ENCODE measurements at regions not wholly inside any gene's neighbourhood (a gene's known extent, or its start where the extent isn't known, plus 50 kb on each side); places are given as distances from the start of the nearest gene placed in this dataset.
A peak's percentile ranks its signal among the peaks of the same experiment; 100 is the strongest.

DNA sequence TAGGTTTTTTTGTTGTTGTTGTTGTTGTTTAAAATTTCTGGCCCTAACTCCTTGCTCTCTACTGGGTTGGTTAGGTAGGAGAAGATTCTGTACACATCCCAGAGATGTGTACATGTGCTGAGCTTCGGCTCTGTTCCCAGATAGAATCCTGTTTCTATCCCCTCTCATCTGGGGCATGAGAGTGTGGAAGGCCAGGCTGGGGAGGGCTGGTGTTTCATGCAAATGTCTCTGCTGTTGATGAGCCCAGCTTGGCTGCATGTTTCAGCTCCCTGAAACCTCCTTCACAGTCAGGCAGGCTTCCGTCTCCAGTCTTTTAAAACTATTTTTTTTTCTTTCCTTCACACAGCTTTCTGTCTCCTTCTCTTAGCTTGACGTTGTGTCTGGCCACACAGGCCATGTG is 526.9 kb upstream of the KLF4 start:
- Histone ChIP-seq H2BK120ac (ENCODE audit: insufficient read depth, low read length, poor library complexity) (no peak overlapping the region), H3K18ac (ENCODE audit: low read length) (no peak overlapping the region), H3K4me3 (ENCODE audit: low read depth, low read length) (no peak overlapping the region), H3K9me3 (ENCODE audit: insufficient read depth, low read depth, low read length) (no peaks in the 10 kb centered on the region), H3K14ac (ENCODE audit: low read length) (no peak overlapping the region), H3K36me3 (ENCODE audit: control insufficient read depth in 1 of 2, insufficient read depth in 2 of 2, low read length in 2 of 2) (no peaks in the 10 kb centered on the region), H2AK5ac (ENCODE audit: low read length) (no peak overlapping the region), H3K9ac (ENCODE audit: low read length) (no peak overlapping the region), H3K4ac (ENCODE audit: low read depth, low read length) (no peak overlapping the region), H4K12ac (ENCODE audit: low read depth, low read length) (no peak overlapping the region), H3K79me1 (ENCODE audit: low read length) (no peaks in the 10 kb centered on the region), H3K79me2 (ENCODE audit: control insufficient read depth, insufficient read depth, low read length, poor library complexity) (no peaks in the 10 kb centered on the region), H4K91ac (ENCODE audit: low read depth, low read length) (no peak overlapping the region), H2BK12ac (ENCODE audit: low read length) (no peak overlapping the region), H3K4me2 (ENCODE audit: low read length) (no peak overlapping the region), H3K27me3 (ENCODE audit: insufficient read depth, low read length) (no peaks in the 10 kb centered on the region), H3K4me1 (ENCODE audit: control insufficient read depth in 1 of 2, insufficient read depth in 2 of 2, low read length in 2 of 2) (no peaks in the 10 kb centered on the region), H3K27ac (ENCODE audit: low read depth, low read length) (no peak overlapping the region), H2BK5ac (ENCODE audit: low read depth, low read length, poor library complexity) (no peak overlapping the region), H3K23ac (ENCODE audit: low read length) (peak overlapping the region; percentile 44), H2AFZ (ENCODE audit: insufficient read depth, low read length, poor library complexity) (no peak overlapping the region), H4K8ac (ENCODE audit: low read depth, low read length) (no peak overlapping the region)
- no CpG with 5 or more reads among the region's 3 CpGs for WGBS (ENCODE audit: extremely low coverage, insufficient coverage, insufficient read length)
- DNase-seq, result no peak

DNA sequence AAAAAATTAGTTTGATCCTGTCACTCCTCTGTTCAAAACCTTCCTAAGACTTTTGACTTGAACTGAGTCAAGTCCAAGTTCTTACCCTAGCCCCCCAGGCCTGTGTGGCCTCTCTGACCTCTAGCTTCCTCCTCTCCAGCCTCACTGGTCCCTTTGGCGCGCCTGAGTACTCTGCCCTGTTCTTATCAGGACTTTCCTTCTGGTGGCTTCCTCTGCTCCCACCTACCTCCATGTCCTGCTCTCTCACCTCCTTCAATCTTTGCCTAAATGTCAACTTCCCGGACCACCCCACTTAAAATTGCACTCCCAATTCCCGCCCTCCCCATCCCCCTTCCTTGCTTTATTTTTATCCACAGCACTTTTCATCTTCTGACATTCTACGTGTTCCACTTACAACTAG is 526.1 kb upstream of the KLF4 start:
- no peak overlapping the region for H3K4me2 ChIP-seq (ENCODE audit: low read length)
- H2AK5ac ChIP-seq (ENCODE audit: low read length), result no peak overlapping the region
- no peak overlapping the region for H3K9ac ChIP-seq (ENCODE audit: low read length)
- no peak overlapping the region for H4K91ac ChIP-seq (ENCODE audit: low read depth, low read length)
- no peak overlapping the region for H2AFZ ChIP-seq (ENCODE audit: insufficient read depth, low read length, poor library complexity)
- H3K4me1 ChIP-seq (ENCODE audit: control insufficient read depth in 1 of 2, insufficient read depth in 2 of 2, low read length in 2 of 2), result no peaks in the 10 kb centered on the region
- no peak for DNase-seq
- H2BK120ac ChIP-seq (ENCODE audit: insufficient read depth, low read length, poor library complexity), result no peak overlapping the region
- H3K23ac ChIP-seq (ENCODE audit: low read length), result no peak overlapping the region
- H3K4me3 ChIP-seq (ENCODE audit: low read depth, low read length), result no peak overlapping the region
- H3K27me3 ChIP-seq (ENCODE audit: insufficient read depth, low read length), result no peaks in the 10 kb centered on the region
- no peaks in the 10 kb centered on the region for H3K79me2 ChIP-seq (ENCODE audit: control insufficient read depth, insufficient read depth, low read length, poor library complexity)
- no peaks in the 10 kb centered on the region for H3K9me3 ChIP-seq (ENCODE audit: insufficient read depth, low read depth, low read length)
- no peak overlapping the region for H4K12ac ChIP-seq (ENCODE audit: low read depth, low read length)
- H3K14ac ChIP-seq (ENCODE audit: low read length), result no peak overlapping the region
- H3K18ac ChIP-seq (ENCODE audit: low read length), result no peak overlapping the region
- no peak overlapping the region for H4K8ac ChIP-seq (ENCODE audit: low read depth, low read length)
- no peak overlapping the region for H3K27ac ChIP-seq (ENCODE audit: low read depth, low read length)
- no peak overlapping the region for H2BK5ac ChIP-seq (ENCODE audit: low read depth, low read length, poor library complexity)
- H2BK12ac ChIP-seq (ENCODE audit: low read length), result no peak overlapping the region
- no peak overlapping the region for H3K4ac ChIP-seq (ENCODE audit: low read depth, low read length)
- WGBS (ENCODE audit: extremely low coverage, insufficient coverage, insufficient read length), result no CpG with 5 or more reads among the region's 5 CpGs
- no peaks in the 10 kb centered on the region for H3K79me1 ChIP-seq (ENCODE audit: low read length)
- no peaks in the 10 kb centered on the region for H3K36me3 ChIP-seq (ENCODE audit: control insufficient read depth in 1 of 2, insufficient read depth in 2 of 2, low read length in 2 of 2)

GRCh38 chr9:108014353-108014752 is 524.8 kb upstream of the KLF4 start:
- Histone ChIP-seq H4K91ac (ENCODE audit: low read depth, low read length) (no peak overlapping the region), H3K27me3 (ENCODE audit: insufficient read depth, low read length) (no peaks in the 10 kb centered on the region), H4K8ac (ENCODE audit: low read depth, low read length) (no peak overlapping the region), H3K4me1 (ENCODE audit: control insufficient read depth in 1 of 2, insufficient read depth in 2 of 2, low read length in 2 of 2) (no peaks in the 10 kb centered on the region), H3K9me3 (ENCODE audit: insufficient read depth, low read depth, low read length) (no peaks in the 10 kb centered on the region), H2BK120ac (ENCODE audit: insufficient read depth, low read length, poor library complexity) (no peak overlapping the region), H3K79me2 (ENCODE audit: control insufficient read depth, insufficient read depth, low read length, poor library complexity) (no peaks in the 10 kb centered on the region), H3K79me1 (ENCODE audit: low read length) (no peaks in the 10 kb centered on the region), H2BK12ac (ENCODE audit: low read length) (no peak overlapping the region), H3K4me2 (ENCODE audit: low read length) (no peak overlapping the region), H3K23ac (ENCODE audit: low read length) (no peak overlapping the region), H3K4me3 (ENCODE audit: low read depth, low read length) (no peak overlapping the region), H3K27ac (ENCODE audit: low read depth, low read length) (no peak overlapping the region), H4K12ac (ENCODE audit: low read depth, low read length) (no peak overlapping the region), H3K18ac (ENCODE audit: low read length) (no peak overlapping the region), H3K4ac (ENCODE audit: low read depth, low read length) (no peak overlapping the region), H2AFZ (ENCODE audit: insufficient read depth, low read length, poor library complexity) (no peak overlapping the region), H2BK5ac (ENCODE audit: low read depth, low read length, poor library complexity) (no peak overlapping the region), H2AK5ac (ENCODE audit: low read length) (no peak overlapping the region), H3K14ac (ENCODE audit: low read length) (no peak overlapping the region), H3K36me3 (ENCODE audit: control insufficient read depth in 1 of 2, insufficient read depth in 2 of 2, low read length in 2 of 2) (no peaks in the 10 kb centered on the region), H3K9ac (ENCODE audit: low read length) (no peak overlapping the region)
- no CpG with 5 or more reads among the region's 2 CpGs for WGBS (ENCODE audit: extremely low coverage, insufficient coverage, insufficient read length)
- DNase-seq, result no peak

DNA sequence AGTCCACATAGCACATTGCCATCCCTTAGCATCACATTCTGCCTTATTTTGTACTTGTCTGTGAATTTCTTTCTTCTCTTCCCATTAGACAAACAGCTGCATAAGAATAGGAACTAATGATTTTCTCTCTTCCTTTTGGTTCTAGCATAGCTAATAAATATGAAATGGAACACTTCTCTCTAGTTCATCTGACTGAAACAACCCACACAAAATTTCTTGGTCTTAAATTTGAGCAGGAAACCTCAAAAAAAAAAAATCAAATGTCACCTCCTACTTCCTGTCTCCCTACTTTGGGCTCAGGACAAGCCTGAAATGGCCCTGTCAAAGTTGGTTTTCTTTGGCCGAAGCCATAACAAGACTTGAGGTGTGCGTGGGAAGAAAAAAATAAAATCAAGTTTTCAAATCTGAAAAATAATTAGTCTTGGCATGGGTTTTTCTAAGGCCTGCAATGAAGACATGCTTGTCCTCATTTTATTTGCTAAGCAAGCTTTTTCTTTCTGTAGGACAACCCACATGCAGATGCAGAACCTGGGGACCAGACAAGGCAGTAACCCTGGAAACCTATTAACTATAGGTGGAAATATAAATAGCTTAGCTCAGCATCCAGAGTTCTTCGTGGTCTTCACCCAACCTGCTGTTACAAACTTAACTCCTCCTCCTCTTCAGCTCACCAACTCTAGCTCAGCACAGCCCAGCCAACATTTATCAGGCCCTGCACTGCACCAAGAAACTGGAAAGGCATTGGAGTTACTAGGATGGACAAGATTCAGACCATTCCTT is 523.5 kb upstream of the KLF4 start:
- H3K14ac ChIP-seq (ENCODE audit: low read length), result no peak overlapping the region

More for the DNA sequence above, 523.5 kb upstream of the KLF4 start:
- no peaks in the 10 kb centered on the region for H3K4me1 ChIP-seq (ENCODE audit: control insufficient read depth in 1 of 2, insufficient read depth in 2 of 2, low read length in 2 of 2)
- no peak overlapping the region for H2AK5ac ChIP-seq (ENCODE audit: low read length)
- H4K91ac ChIP-seq (ENCODE audit: low read depth, low read length), result no peak overlapping the region
- no peak overlapping the region for H3K4ac ChIP-seq (ENCODE audit: low read depth, low read length)
- H3K27me3 ChIP-seq (ENCODE audit: insufficient read depth, low read length), result no peaks in the 10 kb centered on the region
- no peak overlapping the region for H3K4me3 ChIP-seq (ENCODE audit: low read depth, low read length)
- H2BK12ac ChIP-seq (ENCODE audit: low read length), result no peak overlapping the region
- H3K79me1 ChIP-seq (ENCODE audit: low read length), result no peaks in the 10 kb centered on the region
- no peak overlapping the region for H3K23ac ChIP-seq (ENCODE audit: low read length)
- H4K8ac ChIP-seq (ENCODE audit: low read depth, low read length), result no peak overlapping the region
- no peak overlapping the region for H2AFZ ChIP-seq (ENCODE audit: insufficient read depth, low read length, poor library complexity)
- H3K18ac ChIP-seq (ENCODE audit: low read length), result no peak overlapping the region
- no peak overlapping the region for H3K27ac ChIP-seq (ENCODE audit: low read depth, low read length)
- H2BK5ac ChIP-seq (ENCODE audit: low read depth, low read length, poor library complexity), result no peak overlapping the region
- H3K9ac ChIP-seq (ENCODE audit: low read length), result no peak overlapping the region
- WGBS (ENCODE audit: extremely low coverage, insufficient coverage, insufficient read length), result no CpG with 5 or more reads among the region's 3 CpGs
- no peaks in the 10 kb centered on the region for H3K36me3 ChIP-seq (ENCODE audit: control insufficient read depth in 1 of 2, insufficient read depth in 2 of 2, low read length in 2 of 2)
- H3K9me3 ChIP-seq (ENCODE audit: insufficient read depth, low read depth, low read length), result no peaks in the 10 kb centered on the region
- DNase-seq, result no peak
- H3K4me2 ChIP-seq (ENCODE audit: low read length), result no peak overlapping the region
- no peaks in the 10 kb centered on the region for H3K79me2 ChIP-seq (ENCODE audit: control insufficient read depth, insufficient read depth, low read length, poor library complexity)
- H2BK120ac ChIP-seq (ENCODE audit: insufficient read depth, low read length, poor library complexity), result no peak overlapping the region
- no peak overlapping the region for H4K12ac ChIP-seq (ENCODE audit: low read depth, low read length)
